ENCODE measurements at regions not wholly inside any gene's neighbourhood (a gene's known extent, or its start where the extent isn't known, plus 50 kb on each side); places are given as distances from the start of the nearest gene placed in this dataset.
"Not testable (repeated sequence)": the region's sequence is repeated elsewhere in the genome, so short reads cannot be mapped to it uniquely, and the experiment has no call there.

DNA sequence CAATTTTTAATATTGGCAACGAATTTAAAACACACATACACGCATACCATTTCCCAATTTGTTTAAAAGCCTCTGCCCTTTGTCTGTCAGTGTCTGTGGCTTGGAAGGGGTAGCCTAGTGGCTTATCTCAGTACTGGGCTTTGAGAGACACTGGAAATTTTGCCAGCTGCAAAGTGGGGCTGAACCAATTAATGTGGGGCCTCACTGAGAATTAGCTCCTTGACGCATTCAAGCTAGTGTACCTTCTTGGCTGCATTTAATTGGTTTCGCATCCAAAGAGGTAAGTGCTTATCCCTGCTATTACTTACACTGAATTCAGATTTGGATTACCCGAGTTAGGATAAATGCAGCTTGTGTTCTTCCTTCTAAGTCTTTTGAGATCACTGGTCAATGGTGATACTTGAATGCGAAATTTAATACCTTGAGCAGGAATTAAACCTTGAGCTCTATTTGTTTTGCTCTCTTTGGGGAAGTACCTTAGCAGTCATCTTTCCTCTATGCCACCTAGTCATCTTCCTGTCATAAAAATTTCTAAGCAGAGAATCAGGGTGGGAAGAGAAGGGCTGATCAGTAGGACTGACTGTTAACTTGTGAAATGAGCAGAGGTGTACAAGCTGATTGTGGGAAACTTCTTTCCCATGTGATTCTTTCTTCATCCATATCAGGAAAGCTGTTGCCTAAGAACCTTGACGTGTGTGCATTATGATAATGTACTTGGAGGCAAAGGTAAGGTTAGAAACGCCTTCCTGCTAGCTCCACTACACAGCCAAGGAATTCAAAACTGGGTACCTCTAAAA is 187.7 kb upstream of the E2F8 start:
- DNase-seq = no peak

DNA sequence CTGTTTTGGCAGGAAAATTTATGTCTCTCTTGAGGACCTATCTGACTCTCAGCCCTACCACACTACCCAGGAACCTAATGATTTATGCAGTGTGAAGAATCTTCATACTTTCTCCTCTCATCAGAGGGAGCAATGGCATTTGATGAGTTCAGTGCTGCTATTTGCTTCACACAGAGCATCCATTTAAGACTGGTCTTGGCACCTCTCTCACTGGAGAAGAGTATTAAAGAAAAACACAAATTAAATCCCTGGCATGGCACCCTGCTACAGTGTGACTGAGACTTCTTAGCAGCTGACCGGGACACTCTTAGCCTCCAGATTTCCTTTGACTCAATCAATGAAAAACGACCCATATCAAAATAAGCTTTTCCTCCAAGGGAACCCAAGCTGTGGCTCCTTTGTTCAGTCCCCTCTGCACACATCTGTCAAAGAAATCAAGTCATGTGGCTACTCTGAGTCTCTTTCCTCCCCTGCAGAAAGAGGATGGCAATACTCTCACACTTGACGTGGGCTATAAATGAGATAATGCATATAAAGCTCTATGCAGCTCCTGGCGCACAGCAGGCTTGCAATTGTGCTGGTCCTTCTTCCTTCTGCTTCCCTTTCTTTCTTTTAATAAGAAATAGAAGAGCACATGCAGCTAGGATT is 186.1 kb upstream of the E2F8 start:
- DNase-seq = no peak

DNA sequence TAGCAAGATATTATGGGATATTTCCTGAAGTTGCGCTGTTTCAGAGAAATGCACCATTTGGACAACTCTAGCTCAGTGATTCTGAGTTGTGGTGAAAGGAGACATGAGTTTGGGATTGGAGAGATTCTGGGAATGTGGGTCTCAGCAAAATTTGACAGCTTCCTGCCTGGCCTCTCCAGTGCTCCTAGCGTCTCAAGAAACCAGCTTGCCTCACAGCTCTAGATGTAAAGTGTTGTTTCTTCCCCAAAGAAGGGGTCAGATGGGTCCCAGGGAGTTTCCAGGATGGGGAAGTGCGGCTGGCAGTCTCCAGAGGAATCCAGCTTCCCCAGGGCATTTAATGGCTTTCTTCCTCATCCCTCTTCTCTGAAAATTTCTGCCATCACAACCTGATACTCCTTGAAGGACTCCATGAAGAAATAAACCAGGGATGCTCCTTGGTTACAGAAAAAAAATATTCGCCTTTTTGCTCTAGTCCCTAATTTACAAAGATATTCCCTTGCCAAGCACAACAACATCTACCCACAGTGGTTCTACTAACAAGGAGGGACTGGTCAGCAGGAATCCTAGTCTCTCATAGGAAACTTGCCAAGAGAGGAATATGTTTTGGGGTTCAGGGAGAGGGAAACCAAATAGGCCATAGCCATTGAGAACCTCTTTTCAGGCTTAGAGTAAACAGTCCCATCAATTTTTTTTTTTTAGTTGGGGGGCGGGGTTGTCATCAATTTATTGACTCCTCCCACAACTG is 185.4 kb upstream of the E2F8 start:
- no peak for DNase-seq

DNA sequence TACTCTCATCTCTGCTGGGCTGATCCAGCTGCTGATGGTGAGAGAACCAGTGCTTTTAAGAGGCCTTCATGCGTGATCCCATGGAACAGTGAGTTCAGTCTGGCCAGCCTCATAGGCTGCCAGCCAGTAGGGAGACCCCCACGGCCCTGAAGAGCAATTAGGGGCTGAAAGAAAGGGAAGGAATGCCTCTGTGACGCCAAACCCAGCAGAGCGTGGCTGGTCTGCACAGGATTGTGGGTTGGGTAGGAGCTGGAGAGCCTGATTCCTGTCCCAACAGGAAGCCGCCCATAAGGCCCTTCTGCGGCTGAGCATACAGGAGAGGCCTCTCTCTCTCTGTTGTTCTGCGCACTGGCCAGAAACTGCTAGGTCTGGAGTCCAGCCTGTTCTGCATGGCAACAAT is 181.5 kb upstream of the E2F8 start:
- DNase-seq = no peak

DNA sequence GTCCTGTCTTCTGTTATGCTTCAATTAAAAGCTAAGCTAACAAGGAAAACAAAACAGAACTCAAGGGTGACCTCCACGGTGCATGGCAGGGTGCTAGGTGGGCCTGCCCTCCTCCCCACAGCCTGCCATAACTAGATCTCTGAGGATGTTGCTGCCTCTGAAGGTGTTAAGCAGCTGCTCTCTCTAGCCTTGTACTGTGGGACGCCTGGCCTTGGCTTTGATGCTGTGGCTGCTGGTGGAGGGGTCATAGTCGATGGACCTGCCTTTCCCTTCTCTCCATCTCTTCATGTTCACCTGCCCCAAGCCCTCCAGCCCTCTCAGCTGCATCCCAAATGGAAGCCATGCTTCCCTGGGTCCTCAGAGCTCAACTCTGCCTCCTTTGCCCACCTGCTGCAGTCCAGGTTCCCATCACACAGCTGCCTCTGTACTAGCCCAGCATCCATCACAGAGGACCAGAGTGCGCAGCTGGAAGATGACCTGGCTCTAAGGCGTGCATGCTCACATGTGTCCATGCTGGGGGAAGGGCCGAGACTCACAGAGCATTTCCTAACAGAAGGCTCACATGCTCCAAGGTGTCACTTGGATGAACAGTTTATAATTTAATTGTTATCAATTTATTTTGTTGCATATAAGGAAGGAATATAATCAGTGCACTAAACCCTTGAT is 180.3 kb upstream of the E2F8 start:
- no peak for DNase-seq

DNA sequence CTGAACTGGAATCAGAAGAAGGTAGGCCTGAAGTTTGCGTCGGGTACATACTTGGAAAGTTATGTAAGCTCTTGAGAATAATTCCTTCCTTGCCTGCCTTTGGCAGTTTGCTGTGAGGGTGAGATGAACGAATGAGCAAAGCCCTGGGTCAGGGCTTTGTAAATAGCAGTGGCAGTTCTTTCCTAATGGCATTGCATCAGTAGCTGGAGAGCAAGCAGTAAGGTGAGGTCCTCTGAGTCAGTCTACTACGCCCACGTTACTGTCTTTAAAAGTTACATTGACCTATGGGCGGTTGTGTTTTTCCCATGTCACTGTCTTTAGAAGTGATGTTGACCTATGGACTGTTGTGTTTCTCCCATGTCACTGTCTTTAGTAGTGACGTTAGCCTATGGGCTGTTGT is 179.1 kb upstream of the E2F8 start:
- DNase-seq = no peak

DNA sequence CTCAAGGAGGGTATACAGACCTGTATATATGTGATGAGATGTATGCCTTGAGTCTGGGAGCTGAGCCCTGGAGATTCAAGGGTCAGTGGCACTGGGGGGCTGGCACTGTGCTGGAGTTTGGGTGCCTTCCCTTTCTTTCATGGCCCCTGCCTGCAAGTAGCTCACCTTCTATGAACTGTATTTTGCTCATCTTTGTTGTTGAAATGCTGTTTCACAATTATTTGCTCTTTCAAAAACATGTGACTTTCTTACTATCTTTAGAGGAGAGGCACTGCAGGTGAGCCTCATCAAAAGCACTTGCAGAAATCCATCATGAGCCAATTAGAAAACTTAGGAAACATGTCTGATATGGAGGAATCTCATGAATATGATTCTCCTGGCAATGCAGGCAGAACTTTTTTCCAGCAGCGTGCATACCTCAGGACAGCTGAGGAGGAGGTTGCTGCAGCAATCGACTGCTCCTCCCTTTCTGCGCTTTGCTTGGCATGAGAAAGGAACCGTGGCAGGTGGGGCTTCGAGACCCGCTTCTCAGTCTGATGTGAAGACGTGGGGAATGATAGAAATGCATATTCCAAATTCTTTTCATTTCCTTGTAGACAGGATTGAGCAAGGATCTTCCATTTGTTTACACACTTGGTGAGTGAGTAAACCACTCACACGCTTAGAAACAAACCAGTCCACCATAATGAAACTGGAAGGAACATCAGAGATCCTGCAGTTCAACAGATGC is 178.4 kb upstream of the E2F8 start:
- no peak for DNase-seq

DNA sequence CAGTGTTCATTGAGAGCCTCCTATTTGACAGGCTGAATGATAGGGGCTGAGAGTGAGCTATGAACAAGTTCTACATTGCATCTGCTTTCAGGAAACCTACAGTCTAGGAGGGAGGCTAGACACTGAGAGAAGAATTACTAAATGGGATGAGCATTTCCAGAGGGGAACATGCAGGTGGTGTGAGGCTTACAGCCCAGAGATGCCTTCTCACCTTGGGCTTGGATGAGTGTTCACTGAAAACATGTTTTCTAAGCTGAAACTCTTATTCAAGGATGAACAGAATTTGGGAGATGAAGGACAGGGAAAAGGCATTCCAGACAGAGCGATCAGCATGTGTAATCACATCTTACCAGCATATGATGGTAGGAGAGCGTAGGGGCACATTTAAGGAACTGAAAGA is 177.5 kb upstream of the E2F8 start:
- no peak for DNase-seq

DNA sequence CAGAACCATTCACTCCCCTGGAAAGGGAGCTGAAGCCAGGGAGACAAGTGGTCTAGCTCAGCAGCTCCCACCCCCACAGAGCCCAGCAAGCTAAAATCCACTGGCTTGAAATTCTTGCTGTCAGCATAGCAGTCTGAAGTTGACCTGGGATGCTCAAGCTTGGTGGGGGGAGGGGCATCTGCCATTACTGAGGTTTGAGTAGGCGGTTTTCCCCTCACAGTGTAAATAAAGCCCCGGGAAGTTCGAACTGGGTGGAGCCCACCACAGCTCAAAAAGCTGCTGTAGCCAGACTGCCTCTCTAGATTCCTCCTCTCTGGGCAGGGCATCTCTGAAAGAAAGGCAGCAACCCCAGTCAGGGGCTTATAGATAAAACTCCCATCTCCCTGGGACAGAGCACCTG is 171.3 kb upstream of the E2F8 start:
- not testable (repeated sequence) for DNase-seq

DNA sequence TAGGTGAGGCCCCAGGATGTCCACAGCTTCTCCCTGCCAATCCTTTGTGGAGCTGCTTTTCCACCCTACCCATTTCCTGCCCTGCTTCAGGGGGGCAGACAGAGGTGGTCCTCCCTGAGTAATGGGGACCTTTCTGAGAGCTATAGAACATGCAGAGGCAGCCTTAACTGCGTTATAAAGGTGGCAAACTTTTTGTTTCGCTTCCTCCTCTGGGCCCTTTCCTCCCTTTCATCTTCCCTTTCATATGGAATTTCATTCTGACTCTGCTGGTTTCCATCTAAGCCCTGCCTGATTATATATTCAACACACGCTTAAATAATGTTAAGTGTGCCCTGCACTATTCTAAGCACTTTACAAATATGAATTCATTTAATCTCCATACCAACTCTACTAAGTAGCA is 169.3 kb upstream of the E2F8 start:
- no peak for DNase-seq

DNA sequence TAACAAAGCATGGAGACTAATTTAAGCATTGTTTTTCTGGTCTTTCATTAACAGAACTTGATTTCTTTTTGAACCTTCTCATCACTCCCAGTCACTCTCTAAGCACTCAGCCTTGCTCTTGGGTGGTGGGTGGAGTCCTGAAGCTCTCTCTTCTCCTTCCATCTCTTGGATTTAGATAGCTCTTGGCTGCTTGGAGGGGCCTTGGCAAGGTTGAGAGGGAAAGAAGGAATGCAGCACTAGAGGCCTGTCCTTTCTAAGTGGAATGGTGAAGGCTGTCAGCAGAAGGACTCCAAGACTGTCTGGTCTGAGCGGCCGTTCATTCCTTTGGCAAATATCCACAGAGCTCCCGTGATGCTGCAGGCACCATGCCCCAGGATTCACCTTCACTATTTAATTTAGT is 168.6 kb upstream of the E2F8 start:
- DNase-seq = no peak

DNA sequence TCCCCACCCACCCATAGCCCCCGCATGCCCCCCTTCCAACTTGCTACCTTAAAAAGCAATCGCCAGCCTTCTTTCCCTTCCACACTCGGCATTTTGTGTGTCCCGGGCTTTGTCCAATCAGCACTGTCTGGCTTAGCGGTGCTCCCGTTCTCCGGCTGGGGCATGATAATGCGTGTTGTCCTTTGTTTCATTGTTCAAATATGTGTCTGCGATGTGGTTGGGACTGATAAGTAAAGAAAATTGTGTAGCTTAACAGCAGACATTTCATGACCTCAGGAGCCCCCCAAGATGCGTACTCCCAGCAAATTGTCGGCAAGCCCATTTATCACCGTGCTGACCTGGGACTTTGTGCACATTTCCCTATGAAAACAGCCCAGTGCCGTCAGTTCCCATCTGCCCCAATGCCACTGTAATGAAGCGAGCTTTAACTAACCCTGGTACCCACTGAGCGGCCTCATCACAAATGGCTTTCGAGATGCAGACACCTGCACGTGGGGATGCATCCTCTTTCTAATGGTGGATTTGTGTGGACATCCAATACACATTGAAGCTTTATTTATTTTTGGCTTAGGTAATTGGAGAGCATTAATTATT is 167.0 kb upstream of the E2F8 start:
- no peak for DNase-seq

DNA sequence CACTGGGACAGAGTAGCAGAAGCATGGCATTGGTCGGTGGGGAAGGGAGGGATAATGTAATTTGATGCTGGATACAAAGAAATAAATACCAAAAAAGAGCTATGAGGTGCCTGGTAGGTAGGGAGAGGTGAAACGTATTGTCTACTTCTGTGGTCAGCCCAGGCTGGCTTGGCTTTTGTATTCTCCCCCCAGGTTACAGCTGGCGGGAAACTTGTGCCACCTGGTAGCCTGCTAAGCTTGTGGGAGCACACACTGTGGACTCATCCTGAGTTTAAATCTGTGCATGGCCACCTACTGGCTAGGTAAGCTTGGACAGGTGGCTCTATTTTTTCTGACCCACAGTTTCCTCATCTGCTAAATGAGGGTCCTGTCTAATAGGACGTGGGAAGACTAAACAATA is 165.2 kb upstream of the E2F8 start:
- no peak for DNase-seq

DNA sequence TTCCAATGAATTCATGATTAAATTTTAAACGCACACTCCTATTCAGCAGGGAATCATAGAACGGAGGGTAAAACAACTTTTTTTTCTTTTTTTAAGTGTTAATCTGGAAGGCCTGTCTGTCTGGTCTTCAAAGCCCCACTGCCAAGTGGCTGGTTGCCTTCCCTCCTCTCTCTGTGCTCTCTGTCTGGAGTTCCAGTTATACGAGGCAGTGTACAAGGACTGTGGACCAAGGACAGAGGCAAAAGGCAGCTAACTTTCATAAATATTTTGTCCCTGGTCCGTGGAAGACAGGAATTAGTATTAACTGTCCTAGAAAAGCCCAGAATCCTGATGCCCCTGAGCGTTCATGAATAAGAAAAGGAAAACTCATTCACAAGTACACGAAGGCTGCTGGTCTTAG is 164.0 kb upstream of the E2F8 start:
- DNase-seq = no peak

DNA sequence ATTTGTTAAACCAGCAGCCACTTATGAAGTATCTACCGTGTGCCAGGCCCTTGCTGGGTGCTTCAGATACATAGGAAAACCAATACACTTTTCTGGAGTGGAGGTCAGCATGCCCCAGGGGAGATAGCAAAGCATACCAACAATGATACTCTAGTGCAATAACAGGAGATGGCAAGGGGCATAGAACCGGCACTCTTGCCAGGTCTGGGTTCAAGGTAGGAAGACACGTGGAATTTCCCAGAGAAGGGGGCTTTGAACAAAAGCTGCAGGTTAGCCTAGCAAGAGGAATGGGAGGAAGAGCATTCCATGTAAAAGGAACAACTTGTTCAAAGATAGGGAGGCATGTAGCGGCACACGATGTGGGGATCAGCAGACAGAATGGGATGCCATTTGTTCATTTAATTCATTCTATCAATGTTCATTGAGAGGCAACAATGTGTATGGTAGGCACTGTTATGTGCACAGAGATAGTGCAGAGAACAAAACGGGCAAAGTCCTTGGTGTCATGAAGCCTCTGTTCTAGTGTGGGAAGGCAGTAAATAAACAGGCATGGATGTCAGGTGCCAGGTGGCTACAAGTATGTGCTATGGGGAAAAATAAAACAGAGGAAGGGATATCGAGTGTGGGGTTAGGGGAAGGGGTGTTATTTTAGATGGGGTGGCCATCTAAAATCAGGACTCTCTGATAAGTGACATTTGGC is 162.6 kb upstream of the E2F8 start:
- no peak for DNase-seq

DNA sequence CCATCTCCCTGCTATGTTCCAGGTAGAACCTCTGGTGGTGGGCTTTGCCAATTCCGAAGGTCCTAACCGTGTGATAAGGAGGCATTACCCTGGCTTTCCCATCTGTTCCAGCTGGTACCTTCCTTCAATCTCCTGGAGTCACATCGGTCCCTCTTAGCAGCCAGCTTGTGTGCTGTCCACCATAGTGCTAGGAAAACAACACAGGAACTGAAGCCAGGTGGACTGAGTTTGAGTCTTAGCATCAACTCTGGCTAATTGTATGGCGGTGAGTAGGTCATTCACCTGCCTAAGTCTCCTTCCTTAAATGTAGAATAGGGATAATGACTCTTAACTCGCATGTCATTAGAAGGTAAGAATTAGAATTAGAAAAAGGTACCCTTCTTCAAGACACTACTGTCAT is 159.6 kb upstream of the E2F8 start:
- DNase-seq = no peak

DNA sequence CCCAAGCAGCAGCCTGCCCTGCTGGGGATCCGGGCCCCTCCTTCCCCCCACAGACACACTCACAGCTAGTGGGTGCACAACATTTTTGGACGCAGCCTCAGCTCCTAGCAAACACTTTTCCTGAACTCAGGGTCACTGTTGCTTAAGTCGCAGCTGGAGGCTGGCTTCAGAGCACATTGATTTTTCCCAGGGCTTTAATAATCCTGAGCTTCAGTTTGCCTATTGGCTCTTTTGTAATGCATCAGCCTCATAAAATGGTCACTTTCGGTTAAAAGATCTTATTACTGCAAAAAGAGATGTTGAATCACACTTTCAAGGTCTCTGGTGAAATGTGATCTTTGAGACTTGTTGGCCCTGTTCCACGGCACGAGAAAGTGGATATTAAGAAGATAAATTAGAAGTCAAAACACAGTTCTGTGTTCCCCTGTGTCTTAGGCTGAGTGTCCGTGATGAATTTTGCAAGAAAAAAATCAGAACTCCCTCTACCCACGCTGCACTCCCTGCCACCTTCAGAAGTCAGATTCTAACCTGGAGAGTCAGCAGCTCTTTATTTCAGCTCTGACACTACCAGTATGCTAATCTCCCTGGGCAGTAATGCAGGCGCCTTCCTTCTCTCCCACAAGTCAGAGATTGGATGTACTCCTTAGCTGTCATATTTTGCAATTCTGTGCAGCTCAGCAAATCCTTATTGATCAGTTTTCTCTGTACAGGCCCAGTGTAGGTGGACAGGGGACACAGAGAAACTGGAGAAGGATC is 158.2 kb upstream of the E2F8 start:
- DNase-seq = no peak

DNA sequence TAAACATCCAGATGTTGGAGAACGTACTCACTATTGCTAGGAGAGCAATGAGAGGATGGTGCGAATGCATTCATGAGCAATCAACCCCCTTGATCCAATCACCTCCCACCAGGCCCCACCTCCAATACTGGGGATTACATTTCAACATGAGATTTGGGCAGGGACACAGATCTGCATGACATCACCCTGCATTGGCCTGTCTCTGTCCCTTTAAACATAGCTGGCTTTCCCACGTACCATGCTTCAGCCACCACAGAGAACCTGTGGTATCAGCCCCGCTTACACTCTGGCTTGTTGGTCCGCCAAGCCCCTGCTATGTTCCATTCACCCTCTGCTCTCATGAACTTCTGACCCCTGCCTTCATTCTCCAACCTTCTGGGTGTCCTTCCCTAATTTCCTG is 157.5 kb upstream of the E2F8 start:
- no peak for DNase-seq

DNA sequence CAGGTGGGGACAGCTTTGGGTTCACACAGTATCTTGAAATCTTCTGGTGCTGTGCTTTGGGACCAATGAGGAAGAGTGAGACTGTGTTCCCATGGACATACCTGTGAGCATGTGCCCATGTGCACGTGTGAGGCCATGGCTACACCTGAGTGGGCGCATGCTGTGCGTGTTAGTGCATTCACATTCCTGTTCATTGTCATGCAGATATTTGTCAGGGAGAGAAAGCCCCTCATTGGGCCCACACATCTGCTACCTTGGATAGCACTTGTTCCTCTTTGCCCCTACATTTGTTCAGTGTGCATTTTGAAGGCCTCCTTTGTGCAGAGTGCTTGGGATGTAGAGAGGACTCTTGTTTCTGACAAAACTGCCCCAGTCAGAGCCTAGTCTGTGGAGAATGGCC is 154.3 kb upstream of the E2F8 start:
- DNase-seq = no peak

DNA sequence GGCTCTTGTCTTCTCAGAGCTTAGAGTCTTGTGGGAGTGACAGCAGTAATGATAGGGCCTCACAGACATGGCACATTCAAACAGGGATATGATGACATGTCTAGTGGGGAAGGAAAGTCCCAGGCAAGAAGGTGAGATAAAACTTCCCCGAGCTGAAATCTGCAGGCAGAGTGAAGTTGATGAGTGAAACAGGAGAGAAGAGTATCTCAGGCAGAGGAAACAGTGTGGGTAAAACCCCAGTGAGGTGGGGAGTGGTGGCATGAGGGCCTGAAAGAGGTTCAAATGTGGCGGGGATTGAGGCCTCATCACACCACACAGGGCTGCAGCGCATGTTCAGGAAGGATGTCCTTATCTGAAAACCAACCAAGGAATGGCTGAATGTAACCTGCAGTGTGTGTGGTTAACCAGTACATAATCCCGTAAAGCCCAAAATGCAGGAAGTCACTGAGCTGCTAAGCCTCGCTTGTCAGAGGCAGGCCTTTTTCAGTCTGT is 153.8 kb upstream of the E2F8 start:
- no peak for DNase-seq

DNA sequence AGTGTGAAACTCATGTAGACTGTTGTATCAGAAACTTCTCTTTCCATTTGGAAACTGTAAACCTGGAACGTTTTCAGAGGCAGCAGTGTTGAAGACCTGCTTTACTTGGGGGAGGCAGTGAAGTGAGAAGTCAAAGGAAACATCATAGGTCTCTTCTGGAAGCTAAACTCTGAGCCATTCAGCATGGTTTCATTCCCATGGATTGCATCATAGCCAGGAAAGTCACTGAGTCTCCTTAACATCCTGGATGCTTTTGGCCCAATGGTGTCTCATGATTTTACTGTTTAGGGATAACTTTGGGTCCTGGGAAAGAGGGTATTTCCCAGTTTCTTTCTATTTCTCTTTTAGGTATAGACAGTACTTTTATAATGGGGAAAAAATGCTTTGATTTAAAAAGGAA is 153.2 kb upstream of the E2F8 start:
- DNase-seq = no peak
